GM21367 (cell line): ENCODE measurements at regions not wholly inside any gene's neighbourhood (a gene's known extent, or its start where the extent isn't known, plus 50 kb on each side); places are given as distances from the start of the nearest gene placed in this dataset.
A peak's percentile ranks its signal among the peaks of the same experiment; 100 is the strongest.

Source experiments
- ATAC-seq: cut with Tn5 transposase; IDR thresholded peaks from one replicate; pipeline ENCODE4 v1.9.1; 2021; ENCODE audit not compliant: unreplicated experiment

DNA sequence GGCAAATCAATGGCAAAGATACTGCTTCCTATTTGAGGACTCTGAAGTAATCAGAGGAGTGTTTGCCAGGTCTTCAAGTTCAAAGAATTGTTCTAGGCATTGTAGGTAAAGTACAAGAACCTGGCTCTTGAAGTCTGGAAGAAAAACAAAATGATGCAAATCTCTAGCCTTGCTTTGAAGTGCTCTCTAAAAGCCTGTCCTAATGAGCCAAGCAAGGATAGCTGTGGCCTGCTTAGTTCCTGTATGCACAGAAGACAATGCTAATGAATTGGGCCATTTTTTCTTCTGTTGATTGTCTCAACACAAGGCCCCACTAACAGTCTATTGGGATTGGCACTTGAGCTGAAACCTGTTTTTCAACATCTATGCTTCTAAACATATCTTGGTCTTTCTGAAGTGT lies 165.0 kb upstream of the POU3F2 start:
- no peak for ATAC-seq

DNA sequence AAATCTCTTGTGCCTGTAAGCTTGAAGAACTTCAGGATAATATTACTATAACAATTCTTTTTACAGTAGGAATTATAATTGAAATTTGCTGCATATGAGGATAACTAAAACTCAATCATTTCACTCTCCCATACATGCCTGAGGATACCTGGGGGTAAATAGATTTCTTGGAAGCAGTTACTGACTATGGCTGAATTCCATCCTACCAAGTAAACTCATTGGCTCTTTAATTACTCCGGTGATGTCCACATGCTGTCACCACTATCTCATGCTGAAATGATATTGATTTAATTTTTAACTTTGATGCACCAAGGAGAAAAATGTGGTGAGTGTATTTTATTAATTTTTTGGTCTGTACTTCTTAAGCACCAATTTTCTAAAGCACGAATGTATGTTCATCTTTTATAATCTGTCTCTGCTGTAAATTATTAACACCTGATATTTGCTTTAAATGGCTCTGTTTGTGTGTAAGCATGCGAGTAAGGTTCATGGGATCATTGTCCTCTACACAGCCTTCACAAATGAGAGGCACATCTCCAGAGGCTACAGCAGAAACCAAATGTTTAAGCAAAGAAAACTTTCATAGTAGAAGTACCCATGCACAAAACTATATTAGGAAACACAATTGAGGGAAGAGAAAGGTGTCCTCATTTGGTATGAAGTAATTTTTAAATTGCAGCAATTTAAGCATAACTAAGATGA lies 164.2 kb upstream of the POU3F2 start:
- no peak for ATAC-seq

DNA sequence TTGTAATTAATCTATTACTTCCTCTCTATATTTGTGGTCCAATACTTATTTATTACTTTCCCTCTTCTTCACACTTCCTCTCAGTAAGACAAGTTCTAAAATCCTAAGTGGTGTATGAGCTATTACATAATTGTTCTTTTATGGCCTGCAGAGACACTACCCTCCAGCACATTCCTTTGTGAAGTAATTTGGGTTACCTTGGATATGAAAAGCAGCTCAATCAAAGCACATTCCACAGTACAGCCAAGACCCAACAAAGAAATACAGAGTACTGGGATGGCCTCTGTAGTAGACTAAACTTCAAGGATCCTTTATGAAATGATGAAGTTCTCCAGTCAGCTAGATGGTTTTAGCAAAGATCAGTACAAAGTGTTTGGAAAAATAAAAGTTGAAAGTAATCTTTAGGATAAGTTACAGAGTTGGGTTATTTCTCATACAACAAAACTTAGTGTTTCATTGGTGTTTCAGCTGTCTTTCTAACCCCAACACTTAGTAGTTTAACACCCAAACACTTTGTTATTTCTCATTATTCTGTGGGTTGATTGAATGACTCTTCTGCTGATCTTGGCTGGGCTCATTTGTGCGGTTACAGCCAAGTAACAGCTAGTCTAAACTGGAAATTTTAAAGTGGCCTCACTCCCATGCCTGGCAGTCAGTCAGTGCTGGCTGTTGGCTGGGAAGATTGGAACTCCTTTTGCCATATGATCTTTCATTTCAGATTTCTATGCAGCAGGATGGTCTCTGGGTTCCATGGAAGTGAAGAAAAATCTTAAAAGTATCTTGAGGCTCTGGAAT lies 161.5 kb upstream of the POU3F2 start:
- no peak for ATAC-seq

DNA sequence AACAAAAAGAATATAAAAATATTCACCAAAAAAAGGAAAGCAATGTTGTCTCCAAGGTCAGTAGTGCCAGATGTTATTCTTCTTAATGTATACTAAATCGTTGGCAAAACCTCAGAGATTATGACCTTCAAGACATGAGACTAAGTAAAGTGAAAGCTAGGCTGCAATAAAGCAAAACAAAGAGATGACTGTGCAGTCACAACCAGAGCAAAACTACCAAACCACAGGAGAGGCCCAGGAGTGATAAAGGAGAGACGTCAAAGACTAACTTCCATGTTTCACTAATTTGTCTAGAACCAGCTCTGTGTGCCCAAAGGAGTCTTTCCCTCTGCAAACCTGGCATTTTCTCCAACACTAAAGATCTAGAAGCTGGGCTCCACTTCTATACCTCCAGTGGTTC lies 155.9 kb upstream of the POU3F2 start:
- ATAC-seq, result no peak

DNA sequence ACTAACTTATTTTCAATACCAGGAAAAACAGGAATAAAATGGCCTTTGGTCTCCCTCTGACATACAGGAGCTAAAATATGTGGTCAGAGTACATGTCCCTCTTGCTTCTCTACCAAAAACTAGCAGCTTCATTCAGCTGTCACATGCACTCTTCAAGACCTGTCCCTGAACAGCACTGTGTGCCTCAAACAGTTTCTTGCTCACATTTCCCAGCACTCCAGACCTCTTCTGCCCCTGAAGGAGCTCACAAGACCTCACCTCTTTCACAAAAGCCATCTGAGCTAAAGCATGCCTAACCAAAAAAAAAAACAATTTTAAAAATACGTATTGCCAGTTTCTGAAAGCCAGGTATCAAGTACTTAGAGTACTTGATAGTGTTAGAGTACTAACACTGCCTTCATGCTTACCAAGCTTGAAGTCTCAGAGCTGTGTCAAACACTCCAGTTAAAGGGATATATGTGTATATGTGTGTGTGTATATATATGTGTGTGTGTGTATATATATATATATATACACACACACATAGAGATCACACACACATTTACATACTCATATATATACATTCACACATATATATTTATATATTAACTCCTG lies 148.3 kb upstream of the POU3F2 start:
- no peak for ATAC-seq

DNA sequence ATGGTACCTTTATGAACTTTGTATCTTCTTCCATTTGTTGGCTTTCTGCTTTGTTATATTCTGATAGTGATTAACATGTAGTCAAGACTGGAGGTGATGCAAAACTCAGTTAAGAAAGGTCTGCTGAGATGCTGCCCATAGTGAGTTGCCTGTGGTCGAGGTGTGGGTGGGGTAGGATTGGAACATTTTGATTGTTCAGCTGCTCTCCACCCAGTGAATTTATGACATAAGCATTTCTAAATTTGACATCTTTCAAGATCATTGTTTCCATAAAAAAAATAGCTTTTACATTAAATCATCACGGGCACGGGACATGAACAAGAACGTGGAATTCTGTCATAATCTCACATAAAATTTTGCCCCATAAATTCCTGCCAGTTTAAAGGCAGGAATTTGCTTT lies 146.6 kb upstream of the POU3F2 start:
- no peak for ATAC-seq

DNA sequence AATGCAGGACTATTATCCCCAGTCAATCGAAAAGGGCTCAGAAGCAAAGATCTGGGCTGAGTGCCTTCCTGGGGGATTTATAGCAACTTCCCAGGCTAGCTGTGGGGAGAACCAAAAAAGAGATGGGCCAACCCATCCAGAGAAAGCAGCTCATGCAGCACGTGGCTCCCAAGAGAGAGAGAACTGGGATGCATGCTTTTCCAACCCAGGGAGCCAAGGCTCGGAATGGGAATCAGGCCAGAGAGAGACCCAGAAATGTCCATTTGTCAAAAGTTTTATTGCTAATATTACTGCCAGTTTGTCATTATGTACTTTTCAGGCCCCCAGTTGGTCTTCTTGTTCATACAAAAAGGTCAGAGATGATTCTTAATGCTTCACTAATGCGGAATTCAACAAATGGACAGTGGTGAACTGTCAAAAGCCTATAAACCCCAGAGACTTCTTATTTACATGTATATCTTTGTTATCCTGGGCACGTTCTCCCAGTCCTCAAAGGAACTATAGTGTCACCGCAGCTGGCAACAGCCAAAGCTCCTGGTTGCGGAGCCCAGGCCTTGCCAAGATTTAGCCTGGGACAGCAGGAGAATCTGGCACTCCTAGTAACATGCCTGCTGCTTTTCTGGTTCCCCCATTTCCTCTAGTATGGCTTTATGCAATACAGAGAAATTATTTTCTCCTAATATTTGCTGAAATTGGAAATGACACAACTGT lies 139.1 kb upstream of the POU3F2 start:
- no peak for ATAC-seq

DNA sequence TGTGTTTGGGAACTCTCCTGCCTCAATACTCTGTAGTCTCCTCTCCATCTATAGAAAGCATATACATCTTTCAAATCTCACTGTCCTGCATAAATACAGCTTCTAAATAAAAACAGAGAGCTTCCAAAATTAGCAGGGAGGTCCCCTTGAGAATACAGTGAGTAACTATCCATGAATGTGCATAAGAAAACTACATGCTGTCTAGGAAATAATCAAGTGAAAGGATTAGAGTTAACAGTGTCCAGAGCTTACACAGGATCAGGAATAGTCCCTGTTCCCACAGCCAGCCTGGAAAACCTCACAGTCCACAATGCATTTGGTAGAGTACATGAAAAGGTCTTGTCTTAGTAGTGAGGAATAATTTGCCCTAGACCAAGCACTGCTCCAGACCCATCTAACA lies 123.0 kb upstream of the POU3F2 start:
- no peak for ATAC-seq

DNA sequence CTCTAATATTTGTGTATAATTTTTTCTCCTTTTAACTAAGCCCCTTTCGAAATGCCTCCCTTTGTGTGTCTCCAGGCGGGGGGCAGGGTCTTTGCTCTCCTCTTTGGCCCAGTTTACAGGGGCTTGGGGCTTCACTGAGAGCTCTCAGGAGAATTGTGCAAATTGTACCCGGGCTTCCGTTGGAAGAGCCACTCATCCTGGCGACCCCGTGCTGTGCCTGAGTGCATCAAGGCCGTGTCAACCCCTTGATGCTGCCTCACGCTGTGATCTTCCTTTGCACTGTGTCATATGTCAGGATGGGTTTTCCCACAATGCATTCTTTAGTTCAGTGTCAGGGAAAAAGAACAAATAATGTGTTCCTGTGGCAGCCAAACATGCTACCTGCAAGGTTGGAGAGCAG lies 118.0 kb upstream of the POU3F2 start:
- no peak for ATAC-seq

DNA sequence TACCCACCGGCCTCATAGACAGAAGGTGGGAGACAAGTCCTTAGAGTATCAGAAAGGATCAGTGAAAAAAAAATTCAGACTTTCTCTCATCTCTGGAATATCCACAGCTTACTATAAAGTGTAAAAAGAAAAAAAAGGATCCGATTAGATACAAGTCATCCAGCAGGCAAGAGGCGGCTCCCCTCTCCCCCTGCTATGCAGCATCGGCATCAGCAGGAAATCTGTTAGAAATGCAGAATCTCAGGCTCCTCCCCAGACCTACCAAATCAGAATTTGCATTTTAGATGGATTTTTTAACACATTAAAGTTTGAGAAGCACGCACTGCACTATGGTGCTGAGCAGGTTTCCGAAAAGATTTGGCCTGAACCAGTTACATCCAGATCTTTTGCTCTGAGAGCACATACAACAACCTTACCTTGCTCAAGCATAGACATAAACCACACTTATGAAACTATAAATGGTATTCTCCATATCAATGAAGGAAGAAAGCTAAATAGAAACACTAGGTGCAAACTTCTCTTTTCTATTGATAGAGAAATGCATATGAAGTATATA lies 117.0 kb upstream of the POU3F2 start:
- no peak for ATAC-seq

DNA sequence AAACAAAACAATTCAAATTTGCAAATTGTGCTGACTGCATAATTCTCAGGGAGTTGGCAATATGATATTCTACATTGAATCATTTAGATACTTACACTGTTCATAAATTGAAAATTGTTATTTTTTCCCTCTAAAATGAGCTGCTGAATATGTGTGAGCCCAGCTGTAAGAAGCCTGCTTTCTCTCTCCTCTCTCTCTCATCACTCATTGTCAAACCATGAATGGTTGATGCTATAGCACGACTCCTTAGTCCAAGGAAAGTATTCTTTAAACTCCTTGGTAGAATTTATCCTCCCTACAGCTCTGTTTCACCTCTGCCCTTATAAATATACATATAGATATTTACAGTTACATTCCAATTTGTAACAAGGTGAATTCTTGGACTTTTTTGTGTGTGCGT lies 116.4 kb upstream of the POU3F2 start:
- no peak for ATAC-seq

DNA sequence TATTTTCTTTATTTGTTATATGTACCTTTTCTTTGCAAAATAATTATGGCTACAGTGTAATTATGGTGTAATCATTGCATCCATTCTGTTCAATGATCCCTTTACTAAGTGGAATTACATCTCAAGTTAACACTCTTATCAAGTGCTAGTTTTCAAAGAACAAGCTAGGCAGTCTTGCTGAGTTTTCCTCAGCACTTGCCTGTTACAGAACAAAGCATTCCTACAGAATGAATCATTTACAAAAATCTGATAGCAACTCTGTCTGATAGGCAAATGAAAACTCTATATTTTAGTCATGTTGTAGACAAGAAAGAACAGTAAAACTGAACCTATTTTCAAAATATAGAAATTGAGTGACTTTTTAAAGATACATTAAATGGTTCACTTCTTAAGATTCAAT lies 109.8 kb upstream of the POU3F2 start:
- ATAC-seq, result no peak

DNA sequence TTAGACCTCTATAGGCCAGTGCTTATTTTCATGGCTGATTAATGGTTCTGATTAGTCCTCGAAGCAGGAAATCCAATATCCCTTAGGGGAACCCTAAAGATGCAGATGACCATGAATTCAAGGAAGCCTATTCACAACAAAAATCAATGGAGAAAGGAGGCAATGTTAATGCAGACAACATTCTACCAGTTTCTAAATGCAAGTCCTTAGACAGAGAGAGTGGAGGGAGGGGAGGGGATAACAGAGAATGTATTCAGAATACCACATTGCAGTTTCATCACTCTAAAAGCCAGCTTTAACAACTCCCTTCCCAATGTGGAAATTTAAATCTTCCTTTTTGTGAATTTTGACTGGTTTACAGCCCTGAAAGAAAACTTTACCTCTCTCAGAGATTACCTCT lies 87.1 kb upstream of the POU3F2 start:
- no peak for ATAC-seq

DNA sequence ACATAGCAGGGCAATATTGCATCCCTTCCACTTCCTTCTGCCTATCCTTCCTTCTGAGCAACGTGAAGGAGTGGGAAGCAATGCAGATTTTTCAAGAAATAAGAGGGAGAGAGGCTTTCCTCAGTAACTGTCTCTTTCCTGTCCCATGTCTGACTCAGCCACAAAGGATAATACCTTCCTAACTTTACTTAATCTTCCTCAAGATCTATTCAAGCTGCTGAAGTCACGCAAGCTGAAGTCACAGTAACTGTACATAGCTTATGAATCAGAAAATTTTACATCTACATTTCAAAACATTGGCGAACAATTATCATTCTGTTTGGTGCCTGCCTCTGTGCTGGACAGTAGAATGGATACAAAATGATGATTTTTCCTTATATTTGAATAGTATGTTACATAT lies 86.4 kb upstream of the POU3F2 start:
- no peak for ATAC-seq

DNA sequence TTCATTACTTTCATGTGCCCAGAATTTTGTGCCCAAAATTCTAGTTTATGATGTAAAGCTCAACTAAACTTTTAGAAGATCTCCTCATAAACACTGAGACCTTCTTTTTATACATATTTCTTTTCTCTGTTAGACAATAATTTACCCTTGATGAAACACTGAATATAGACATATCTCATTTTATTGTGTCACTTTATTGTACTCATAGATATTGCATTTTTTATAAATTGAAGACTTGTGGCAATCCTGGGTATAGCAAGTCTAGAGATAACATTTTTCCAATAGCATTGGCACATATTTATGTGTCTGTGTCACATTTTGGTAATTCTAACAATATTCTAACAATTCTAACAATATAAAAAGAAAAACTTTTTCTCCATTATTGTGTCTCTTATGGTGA lies 74.9 kb upstream of the POU3F2 start:
- no peak for ATAC-seq

DNA sequence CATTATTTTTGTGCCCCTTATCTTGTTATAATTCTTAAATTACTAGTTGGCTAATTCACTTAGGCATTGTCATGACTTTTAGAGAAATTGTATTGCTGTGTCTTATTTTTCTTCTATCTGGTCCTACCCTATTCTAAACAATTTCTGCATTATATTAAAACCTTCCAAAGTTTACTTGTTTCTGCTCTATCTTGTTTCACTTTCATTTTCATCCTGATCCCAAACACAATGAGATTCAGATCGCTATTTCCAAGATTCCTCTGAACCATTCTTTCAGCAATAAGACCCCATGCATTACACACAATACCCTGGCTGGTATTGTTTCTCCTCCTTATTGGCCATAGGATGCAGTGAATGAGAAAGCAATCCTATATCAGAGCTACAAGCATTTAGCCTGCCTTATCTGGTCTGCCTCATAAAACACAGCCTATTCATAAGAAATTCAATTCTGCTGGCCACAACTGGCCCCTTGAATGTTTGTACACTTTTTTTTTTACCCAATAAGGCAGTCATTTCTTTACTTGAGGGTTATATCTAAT lies 69.9 kb upstream of the POU3F2 start:
- no peak for ATAC-seq

DNA sequence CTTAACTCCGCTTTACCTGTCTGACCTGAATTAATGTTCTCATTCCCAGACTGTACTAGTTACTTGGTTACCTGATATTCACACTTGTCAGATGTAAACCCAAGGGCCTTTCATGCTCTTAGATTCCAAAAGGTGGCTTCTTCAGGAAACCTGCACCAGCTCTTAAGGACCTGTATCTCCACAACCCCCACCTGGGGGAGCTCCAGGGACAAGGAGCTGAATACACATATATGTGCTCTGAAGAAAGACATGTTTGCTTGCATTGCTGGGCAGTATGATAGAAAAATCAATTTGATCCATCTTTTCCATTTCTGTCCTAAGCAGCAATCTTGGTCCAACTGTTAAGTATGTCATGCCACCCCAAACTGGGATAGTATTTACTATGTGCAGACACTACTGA lies 64.8 kb upstream of the POU3F2 start:
- no peak for ATAC-seq

DNA sequence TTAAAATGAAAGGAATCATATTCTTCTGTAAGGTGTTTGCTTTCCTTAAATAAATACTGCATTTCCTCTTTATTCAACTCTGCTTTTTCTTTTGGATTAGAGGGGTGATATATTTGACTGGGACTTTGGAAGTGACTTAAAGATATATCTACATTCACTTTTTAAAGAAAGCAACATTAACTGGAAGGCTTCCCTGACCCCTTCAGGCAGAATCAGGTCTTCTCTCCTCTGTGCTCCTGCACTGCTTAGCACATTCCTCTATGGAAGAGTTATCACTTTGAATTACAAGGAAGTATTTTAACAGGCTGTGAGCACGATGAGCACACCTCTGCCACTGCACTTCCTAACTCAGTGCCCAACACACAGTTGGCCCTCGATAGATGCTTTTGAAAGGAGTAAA lies 59.2 kb upstream of the POU3F2 start:
- no peak for ATAC-seq

DNA sequence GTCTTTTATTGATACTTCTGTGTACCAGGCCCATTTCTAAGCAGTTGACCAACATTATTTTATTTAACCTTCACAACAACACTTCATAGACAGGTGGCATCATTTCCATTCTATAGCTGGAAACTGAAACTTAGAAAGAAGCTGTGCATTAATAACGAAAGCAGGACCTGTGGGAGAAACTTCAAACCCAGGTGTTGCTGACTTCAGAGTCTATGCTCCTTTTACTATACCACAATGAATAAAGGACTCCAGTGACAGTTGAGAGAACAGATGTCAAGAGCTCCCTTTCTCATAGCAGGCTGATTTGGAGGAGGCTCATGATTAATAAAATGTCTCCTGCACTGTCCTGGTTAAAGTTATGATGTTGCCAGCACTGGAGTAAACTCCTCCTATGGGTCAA lies 56.6 kb upstream of the POU3F2 start:
- ATAC-seq, result peak; percentile 99

DNA sequence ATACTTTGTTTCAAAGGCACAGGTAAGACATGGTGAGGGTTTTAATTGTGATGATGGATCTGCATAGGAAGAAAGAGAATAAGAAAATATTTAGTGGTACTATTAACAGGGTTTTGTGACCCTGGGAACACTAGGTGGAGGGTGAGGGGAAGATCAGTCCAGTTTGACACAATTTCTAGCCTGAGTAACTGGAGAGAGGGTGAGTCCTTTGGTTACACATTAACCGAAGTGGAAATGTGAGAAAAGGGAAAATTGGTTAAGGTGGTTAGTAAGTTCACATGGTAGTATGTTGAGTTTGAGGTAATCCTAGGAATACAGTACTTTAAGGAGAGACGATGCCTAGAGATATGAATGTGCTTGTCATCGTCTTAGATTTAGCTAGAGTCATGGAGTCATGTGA lies 54.8 kb upstream of the POU3F2 start:
- no peak for ATAC-seq

DNA sequence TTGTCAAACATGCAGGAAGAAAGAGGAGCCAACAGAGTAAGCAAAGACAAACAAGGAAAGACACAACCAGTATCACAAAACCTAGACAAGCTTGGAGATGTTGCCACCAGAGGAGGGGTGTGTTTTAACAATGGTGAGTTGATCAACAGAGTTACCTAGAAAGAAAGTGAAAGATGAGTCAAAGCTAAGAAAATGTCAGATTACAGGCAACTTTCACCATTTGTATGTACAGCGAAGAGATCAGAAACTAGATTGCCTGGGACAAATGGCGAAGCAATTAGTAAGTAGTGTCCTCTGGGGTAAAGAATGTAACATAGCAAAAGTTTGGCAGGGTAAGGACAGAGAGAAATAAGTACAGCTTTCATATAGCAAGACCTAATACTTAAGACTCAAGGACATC lies 51.6 kb upstream of the POU3F2 start:
- ATAC-seq, result no peak
